Adrenal gland (tissue), 9 donors: ENCODE measurements at regions not wholly inside any gene's neighbourhood (a gene's known extent, or its start where the extent isn't known, plus 50 kb on each side); places are given as distances from the start of the nearest gene placed in this dataset.

Experiments used
- DNase-seq, 7 donors: peaks; one replicate each; pipeline ENCODE4 v3.0.0-alpha.2; 2019 to 2020
- H3K27ac ChIP-seq, 5 donors: fragments of 200-600 bp; sonication (generic) in 4 of 5; 1 replicate in 3 of 5; 2 replicates in 2 of 5; pipeline versions ENCODE4 v1.5.1 to v1.8.0; 2016 to 2020; ENCODE audit warnings: mild to moderate bottlenecking in 1 of 5
- H3K27me3 ChIP-seq: fragments of 200-600 bp; 2 replicates; pipeline ENCODE4 v1.8.0; 2021
- H3K36me3 ChIP-seq, 2 donors: fragments of 200-600 bp; replicated peaks in 1 of 2; 1 replicate in 1 of 2; 2 replicates in 1 of 2; pipeline versions ENCODE4 v1.5.1 to v1.8.0; 2018 to 2022
- H3K4me1 ChIP-seq, 2 donors: fragments of 200-600 bp; replicated peaks in 1 of 2; 1 replicate in 1 of 2; 2 replicates in 1 of 2; pipeline versions ENCODE4 v1.5.1 to v1.8.0; 2018 to 2021
- H3K4me3 ChIP-seq, 4 donors: fragments of 200-600 bp; sonication (generic) in 3 of 4; one replicate each; pipeline ENCODE4 v1.5.1; 2016 to 2018
- H3K9me3 ChIP-seq, 3 donors: fragments of 200-600 bp; sonication (generic) in 1 of 3; replicated peaks in 1 of 3; 1 replicate in 2 of 3; 2 replicates in 1 of 3; pipeline versions ENCODE4 v1.5.1 to v1.8.0; 2016 to 2021
- POLR2A ChIP-seq, 2 donors: fragments of 450-650 bp; IDR thresholded peaks; one replicate each; pipeline ENCODE4 v1.6.1; 2017; ENCODE audit warnings: antibody characterized with exemption in 2 of 2, mild to moderate bottlenecking in 2 of 2, moderate library complexity in 1 of 2
- WGBS, 4 donors: extraction: QIAGEN DNeasy Blood & Tissue Kit in 2 of 4; methylation state at CpG; one replicate each; pipeline versions ENCODE4 v1.1.5 to v1.1.7; 2013 to 2017; 5-methylcytosine and 5-hydroxymethylcytosine counted together
- intact Hi-C, 2 donors: fragments of 100-400 bp; cut with DNase I; formaldehyde crosslinking; loops; one replicate each; pipeline versions ENCODE4 v1.14.1 to v1.15.0; 2022 to 2023
- TF ChIP-seq, protein P1 (sequence below), 6 experiments: fragments of 450-650 bp in 4 of 6; fragments of 200-600 bp in 2 of 6; sonication (generic) in 1 of 6; IDR thresholded peaks; 1 replicate in 5 of 6; 2 replicates in 1 of 6; pipeline versions ENCODE4 v1.5.1 to v1.8.0; 2016 to 2021; ENCODE audit warnings: antibody characterized with exemption in 6 of 6, mild to moderate bottlenecking in 2 of 6, moderate library complexity in 1 of 6
- donor health status: healthy with polysubstance abuse.
- donor health status: Bipolar disorder and iron deficiency.
- donor health status: DM: yes; HTN: yes; CAD: no.
- donor health status: DM: no; HTN: no; CAD: no.
- donor health status: DM: no; HTN: no; CAD: no.

DNA sequence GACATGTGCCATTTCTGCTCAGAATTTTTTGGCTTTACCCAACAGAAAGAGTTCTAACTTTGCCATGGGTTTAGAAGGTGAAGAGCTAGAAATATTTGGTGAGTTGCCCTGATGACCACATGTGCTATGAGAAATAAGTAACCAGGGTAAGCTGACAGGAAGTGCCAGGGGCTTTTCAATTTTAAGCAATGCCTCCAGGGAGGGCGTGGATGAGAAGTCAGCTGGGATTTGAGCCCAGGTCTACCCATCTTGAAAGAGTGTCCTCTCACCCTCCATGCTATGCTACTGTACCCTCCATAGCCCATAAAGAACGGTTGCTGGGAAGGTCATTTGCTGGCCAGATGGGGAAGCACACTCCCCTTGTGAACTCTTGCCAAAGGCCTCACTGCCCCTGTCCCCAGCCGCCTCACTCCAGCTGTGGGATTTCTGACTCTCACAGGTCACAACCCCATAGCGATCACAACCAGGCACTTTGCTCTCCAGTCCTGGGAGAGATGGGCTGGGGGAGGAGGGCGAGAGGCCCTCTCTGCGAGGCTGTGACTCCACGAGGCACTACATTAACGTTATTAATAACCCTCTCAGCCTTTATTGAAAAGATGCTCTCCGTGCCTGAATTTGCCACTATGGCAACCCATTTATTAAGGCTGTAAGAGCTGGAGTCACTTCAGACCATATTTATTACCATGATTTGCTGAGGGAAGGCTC lies 291.1 kb downstream of the DHX35 start:
- intact Hi-C loops, result no loop called here
- peak in 2 of 7 donors; percentile 19 to 22 for DNase-seq
- TF ChIP-seq POLR2A (IDR thresholded peaks at IDR 0.05), result no peak
- TF ChIP-seq, protein P1, sequence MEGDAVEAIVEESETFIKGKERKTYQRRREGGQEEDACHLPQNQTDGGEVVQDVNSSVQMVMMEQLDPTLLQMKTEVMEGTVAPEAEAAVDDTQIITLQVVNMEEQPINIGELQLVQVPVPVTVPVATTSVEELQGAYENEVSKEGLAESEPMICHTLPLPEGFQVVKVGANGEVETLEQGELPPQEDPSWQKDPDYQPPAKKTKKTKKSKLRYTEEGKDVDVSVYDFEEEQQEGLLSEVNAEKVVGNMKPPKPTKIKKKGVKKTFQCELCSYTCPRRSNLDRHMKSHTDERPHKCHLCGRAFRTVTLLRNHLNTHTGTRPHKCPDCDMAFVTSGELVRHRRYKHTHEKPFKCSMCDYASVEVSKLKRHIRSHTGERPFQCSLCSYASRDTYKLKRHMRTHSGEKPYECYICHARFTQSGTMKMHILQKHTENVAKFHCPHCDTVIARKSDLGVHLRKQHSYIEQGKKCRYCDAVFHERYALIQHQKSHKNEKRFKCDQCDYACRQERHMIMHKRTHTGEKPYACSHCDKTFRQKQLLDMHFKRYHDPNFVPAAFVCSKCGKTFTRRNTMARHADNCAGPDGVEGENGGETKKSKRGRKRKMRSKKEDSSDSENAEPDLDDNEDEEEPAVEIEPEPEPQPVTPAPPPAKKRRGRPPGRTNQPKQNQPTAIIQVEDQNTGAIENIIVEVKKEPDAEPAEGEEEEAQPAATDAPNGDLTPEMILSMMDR (IDR thresholded peaks at IDR 0.05), result no peak

DNA sequence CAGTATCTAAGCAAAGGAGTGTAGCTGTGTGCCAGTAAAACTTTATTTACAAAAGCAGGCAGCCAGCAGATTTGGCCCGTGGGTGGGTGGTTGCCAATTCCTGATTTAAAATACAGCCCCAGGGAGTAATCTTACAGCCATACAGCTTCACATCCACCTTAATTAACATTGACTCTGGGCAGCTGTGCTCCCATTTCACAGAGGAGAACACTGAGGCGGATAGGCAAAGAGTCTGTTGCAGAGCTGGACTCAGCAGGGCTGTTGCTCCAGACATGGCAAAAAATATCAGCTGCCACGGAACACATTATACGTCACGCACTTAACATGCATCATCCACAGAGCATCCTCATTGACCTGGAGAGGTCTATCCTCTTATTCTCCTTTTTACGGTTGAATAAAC lies 289.9 kb downstream of the DHX35 start:
- intact Hi-C loops, result no loop called here
- Histone ChIP-seq H3K27ac (no peak overlapping the region), H3K4me3 (no peak overlapping the region), H3K27me3 (no peaks in the 10 kb centered on the region), H3K36me3 (no peaks in the 10 kb centered on the region), H3K4me1 (no peaks in the 10 kb centered on the region), H3K9me3 (no peaks in the 10 kb centered on the region)
- DNase-seq, result no peak
- no peak for TF ChIP-seq POLR2A (IDR thresholded peaks at IDR 0.05)
- TF ChIP-seq, protein P1 (IDR thresholded peaks at IDR 0.05), result no peak
- 79 to 92% (median 87%) methylated on average over 6 of the region's 6 CpGs for WGBS, 4 donors

More for the DNA sequence above, 291.1 kb downstream of the DHX35 start:
- Histone ChIP-seq H3K9me3 (no peaks in the 10 kb centered on the region), H3K27me3 (no peaks in the 10 kb centered on the region), H3K27ac (no peak overlapping the region), H3K4me1 (no peaks in the 10 kb centered on the region), H3K36me3 (no peaks in the 10 kb centered on the region), H3K4me3 (no peak overlapping the region)
- 70 to 75% (median 74%) methylated on average over 9 of the region's 9 CpGs for WGBS, 4 donors

DNA sequence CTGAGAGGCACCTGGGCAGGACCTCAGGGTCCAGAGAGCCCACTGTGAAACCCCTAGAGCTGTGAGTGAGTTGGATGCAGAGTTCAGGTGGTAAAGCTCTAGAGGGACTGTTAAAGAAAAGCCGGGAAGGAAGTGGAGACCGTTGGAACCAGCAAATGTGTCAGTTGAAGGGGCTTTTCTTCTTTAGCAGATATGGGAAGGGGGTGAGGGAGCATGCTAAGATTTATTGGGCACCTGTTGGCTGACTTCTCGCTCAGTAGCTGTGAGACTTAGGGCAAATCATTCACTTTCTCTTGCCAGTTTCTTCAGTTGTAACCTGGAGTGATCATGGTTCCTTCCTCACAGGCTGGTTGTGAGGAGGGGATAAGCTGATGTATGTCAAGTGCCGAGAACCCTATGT lies 287.7 kb downstream of the DHX35 start:
- no peak for TF ChIP-seq POLR2A (IDR thresholded peaks at IDR 0.05)
- TF ChIP-seq, protein P1 (IDR thresholded peaks at IDR 0.05), result no peak
- Histone ChIP-seq H3K4me1 (no peaks in the 10 kb centered on the region), H3K27ac (no peak overlapping the region), H3K27me3 (no peaks in the 10 kb centered on the region), H3K36me3 (no peaks in the 10 kb centered on the region), H3K4me3 (no peak overlapping the region), H3K9me3 (no peaks in the 10 kb centered on the region)
- WGBS, 4 donors, result 78 to 88% (median 84%) methylated on average over 4 of the region's 4 CpGs
- DNase-seq, result no peak
- intact Hi-C loops, result no loop called here

DNA sequence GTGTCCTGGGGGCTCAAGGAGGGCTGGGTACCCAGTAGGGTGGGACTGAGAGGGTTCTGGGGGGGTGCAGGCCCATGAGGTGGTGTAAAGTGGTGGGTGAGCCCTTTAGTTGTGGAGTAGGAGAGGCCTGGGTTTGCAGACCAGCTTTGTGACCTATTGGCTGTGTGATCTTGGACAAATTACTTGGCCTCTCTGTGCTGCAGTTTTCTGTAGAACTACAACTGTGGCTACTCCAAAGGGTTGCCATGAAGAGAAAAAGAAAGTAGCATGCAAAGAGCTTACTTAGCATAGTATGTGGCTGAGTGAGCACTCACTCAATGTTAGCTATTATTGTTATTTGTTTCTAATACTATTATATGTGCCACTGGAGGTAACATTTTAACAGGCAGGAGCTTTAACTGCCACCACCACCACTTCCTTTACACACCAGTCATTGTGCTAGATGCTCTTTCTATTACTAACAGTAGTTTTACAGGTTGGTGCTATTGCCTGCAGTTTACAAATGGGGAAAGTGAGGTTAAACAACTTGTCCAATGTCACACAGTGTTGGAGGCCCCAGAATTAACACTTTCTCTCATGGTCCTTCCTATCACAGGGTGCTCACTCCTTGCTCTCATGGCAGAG lies 286.8 kb downstream of the DHX35 start:
- Histone ChIP-seq H3K4me1 (no peaks in the 10 kb centered on the region), H3K27me3 (no peaks in the 10 kb centered on the region), H3K4me3 (no peak overlapping the region), H3K9me3 (no peaks in the 10 kb centered on the region), H3K27ac (no peak overlapping the region), H3K36me3 (no peaks in the 10 kb centered on the region)
- intact Hi-C loops, result no loop called here
- DNase-seq, result no peak
- TF ChIP-seq, protein P1 (IDR thresholded peaks at IDR 0.05), result no peak
- no peak for TF ChIP-seq POLR2A (IDR thresholded peaks at IDR 0.05)
